Fibroblast of skin of left biceps (primary cell): ENCODE measurements at regions not wholly inside any gene's neighbourhood (a gene's known extent, or its start where the extent isn't known, plus 50 kb on each side); places are given as distances from the start of the nearest gene placed in this dataset.

Source experiments
- DNase-seq, 2 experiments: peaks; one replicate each; pipeline ENCODE4 v3.0.0-alpha.2; 2013; ENCODE audit warnings: low read depth in 2 of 2

DNA sequence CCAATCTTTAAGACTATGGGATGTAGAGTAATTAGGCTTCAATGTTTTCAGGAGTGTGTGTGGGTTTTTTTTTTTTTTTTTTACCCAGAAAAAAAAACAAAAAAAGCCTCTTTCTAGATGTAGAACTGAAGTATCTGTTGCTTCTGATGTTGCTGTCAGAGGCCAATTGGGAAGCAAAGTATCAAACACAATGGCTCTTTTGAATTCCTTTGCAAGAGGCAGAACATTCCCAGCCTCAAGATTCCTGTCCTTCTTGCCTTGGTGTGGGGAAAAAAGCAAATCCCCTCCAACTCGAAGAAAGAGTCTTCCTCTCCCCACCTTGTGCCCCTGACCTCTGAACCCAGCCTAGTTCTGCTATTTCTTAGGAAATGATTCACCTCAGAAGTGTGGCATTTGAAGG lies 55.4 kb upstream of the LMO4 start:
- DNase-seq, result no peak

DNA sequence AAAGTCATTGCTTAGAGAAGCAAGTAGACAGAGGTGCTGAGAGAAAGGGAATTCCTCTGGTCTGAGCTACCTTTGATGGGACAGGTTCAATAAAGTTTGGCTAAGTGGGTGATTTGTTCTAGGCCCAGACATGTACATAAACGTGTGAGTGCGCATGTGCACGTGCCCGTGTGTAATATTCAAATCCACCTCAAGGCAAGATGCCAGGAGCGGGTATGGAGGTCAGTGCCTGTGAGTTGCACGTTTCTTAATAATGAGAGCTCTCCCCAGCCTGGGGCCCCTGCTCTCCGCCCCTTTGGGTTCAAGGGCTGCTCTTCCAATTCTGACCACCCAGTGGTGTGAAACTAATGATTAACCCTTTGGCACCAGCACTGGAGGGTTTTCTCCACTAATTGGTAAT lies 53.8 kb upstream of the LMO4 start:
- DNase-seq, result no peak

DNA sequence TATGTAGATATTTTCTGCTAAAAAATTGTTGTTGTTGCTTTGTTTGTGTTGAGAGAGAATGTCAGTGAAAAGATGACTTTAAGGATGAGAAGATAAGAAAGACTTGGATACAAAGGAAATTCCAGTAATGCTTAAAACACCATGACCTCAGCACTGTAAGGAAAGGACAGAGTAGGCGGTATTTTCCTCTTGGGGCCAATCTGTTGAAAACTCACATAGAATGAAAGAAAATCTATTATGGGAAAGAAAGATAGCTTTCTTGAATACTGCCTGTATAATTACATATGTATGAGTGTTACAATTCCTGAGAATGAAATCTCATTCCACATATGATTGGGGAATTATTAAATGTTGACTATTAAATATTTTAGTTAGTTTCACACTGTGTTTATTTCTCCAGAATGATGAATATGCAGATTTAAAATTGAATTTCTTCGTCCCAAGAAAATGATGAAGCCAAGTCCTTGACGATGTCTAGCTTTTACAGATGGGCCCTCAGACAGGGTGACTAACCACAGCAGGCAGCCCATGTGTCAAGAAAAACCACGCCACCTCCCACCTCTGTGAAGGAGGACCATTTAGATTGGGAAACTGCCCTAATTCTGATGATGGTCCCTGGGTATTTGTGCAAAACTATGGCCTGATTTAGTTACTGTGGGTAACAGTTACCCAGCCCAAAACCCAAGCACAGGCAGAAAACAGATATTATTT lies 49.7 kb upstream of the LMO4 start:
- DNase-seq, result peak in 1 of 2 experiments; percentile 21
